ENCODE measurements at regions not wholly inside any gene's neighbourhood (a gene's known extent, or its start where the extent isn't known, plus 50 kb on each side); places are given as distances from the start of the nearest gene placed in this dataset.

DNA sequence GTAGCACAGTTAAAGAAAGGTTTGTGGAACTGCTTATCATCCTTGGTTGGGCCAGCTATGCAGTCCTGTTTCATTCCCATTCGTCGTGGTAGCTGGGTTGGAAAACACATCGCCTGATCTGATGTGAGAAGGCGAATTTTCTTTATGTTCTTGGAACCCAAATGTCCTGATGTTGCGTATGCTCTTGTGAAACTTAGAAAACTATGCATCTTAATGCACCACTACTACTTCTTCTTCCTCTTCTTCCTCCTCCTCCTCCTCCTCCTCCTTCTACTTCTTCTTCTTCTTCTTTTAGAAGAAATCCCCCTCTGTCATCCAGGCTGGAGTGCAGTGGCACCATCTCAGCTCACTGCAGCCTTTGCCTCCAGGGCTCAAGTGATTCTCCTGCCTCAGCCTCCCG is 381.6 kb downstream of the UTRN start:
- TF ChIP-seq, protein P1, sequence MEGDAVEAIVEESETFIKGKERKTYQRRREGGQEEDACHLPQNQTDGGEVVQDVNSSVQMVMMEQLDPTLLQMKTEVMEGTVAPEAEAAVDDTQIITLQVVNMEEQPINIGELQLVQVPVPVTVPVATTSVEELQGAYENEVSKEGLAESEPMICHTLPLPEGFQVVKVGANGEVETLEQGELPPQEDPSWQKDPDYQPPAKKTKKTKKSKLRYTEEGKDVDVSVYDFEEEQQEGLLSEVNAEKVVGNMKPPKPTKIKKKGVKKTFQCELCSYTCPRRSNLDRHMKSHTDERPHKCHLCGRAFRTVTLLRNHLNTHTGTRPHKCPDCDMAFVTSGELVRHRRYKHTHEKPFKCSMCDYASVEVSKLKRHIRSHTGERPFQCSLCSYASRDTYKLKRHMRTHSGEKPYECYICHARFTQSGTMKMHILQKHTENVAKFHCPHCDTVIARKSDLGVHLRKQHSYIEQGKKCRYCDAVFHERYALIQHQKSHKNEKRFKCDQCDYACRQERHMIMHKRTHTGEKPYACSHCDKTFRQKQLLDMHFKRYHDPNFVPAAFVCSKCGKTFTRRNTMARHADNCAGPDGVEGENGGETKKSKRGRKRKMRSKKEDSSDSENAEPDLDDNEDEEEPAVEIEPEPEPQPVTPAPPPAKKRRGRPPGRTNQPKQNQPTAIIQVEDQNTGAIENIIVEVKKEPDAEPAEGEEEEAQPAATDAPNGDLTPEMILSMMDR (IDR thresholded peaks at IDR 0.05) = no peak
- TF ChIP-seq POLR2A (IDR thresholded peaks at IDR 0.05) (no peak), POLR2AphosphoS5 (IDR thresholded peaks at IDR 0.05) (no peak)
